Esophagus squamous epithelium (tissue), 4 donors: ENCODE measurements at regions not wholly inside any gene's neighbourhood (a gene's known extent, or its start where the extent isn't known, plus 50 kb on each side); places are given as distances from the start of the nearest gene placed in this dataset.
"Not testable (repeated sequence)": the region's sequence is repeated elsewhere in the genome, so short reads cannot be mapped to it uniquely, and the experiment has no call there.

ENCODE experiments used
- CTCF ChIP-seq, 6 experiments: fragments of 450-650 bp in 4 of 6; fragments of 200-600 bp in 2 of 6; sonication (generic) in 2 of 6; IDR thresholded peaks; one replicate each; pipeline ENCODE4 v1.5.1; 2016 to 2019; ENCODE audit warnings: antibody characterized with exemption in 6 of 6, mild to moderate bottlenecking in 4 of 6, moderate library complexity in 4 of 6
- POLR2A ChIP-seq, 4 donors: fragments of 450-650 bp; IDR thresholded peaks; one replicate each; pipeline ENCODE4 v1.6.1; 2017; ENCODE audit warnings: antibody characterized with exemption in 4 of 4, mild to moderate bottlenecking in 4 of 4, moderate library complexity in 3 of 4

GRCh38 chr3:162731961-162732360 lies 1235.4 kb downstream of the OTOL1 start:
- not testable (repeated sequence) for TF ChIP-seq CTCF, POLR2A (IDR thresholded peaks at IDR 0.05)
